Inflammatory macrophage (primary cell): ENCODE measurements at regions not wholly inside any gene's neighbourhood (a gene's known extent, or its start where the extent isn't known, plus 50 kb on each side); places are given as distances from the start of the nearest gene placed in this dataset.

Source experiments
- DNase-seq, 2 donors: peaks; one replicate each; pipeline ENCODE4 v3.0.0-alpha.2; 2020 to 2022

GRCh38 chr1:163664671-163665335, 343.0 kb downstream of the NUF2 start:
- no peak for DNase-seq

GRCh38 chr1:163668472-163668871, 346.7 kb downstream of the NUF2 start:
- DNase-seq: no peak

- no peak for DNase-seq
Measured at GRCh38 chr1:163670989-163671757, 349.4 kb downstream of the NUF2 start.

GRCh38 chr1:163672976-163673758, 351.4 kb downstream of the NUF2 start:
- DNase-seq: no peak

- no peak for DNase-seq
Measured at GRCh38 chr1:163673759-163674151, 352.0 kb downstream of the NUF2 start.

- no peak for DNase-seq
Measured at GRCh38 chr1:163674236-163674635, 352.5 kb downstream of the NUF2 start.

GRCh38 chr1:163684785-163685184, 363.0 kb downstream of the NUF2 start:
- DNase-seq: no peak

- DNase-seq: no peak
Measured at GRCh38 chr1:163692266-163692665, 370.5 kb downstream of the NUF2 start.

GRCh38 chr1:163697137-163697536, 375.4 kb downstream of the NUF2 start:
- no peak for DNase-seq

GRCh38 chr1:163701783-163702374, 380.1 kb downstream of the NUF2 start:
- no peak for DNase-seq

- DNase-seq: no peak
Measured at GRCh38 chr1:163703794-163704193, 382.0 kb downstream of the NUF2 start.

- DNase-seq: no peak
Measured at GRCh38 chr1:163706915-163707314, 385.2 kb downstream of the NUF2 start.

- DNase-seq: no peak
Measured at GRCh38 chr1:163709636-163710035, 387.9 kb downstream of the NUF2 start.

- no peak for DNase-seq
Measured at GRCh38 chr1:163712321-163712720, 390.6 kb downstream of the NUF2 start.

GRCh38 chr1:163720294-163720693, 398.5 kb downstream of the NUF2 start:
- no peak for DNase-seq

- no peak for DNase-seq
Measured at GRCh38 chr1:163725551-163725950, 403.8 kb downstream of the NUF2 start.

- DNase-seq: no peak
Measured at GRCh38 chr1:163730411-163730821, 408.7 kb downstream of the NUF2 start.

- DNase-seq: no peak
Measured at GRCh38 chr1:163737261-163737660, 415.5 kb downstream of the NUF2 start.

- DNase-seq: no peak
Measured at GRCh38 chr1:163744301-163744887, 422.6 kb downstream of the NUF2 start.

GRCh38 chr1:163745204-163745603, 423.4 kb downstream of the NUF2 start:
- DNase-seq: no peak

GRCh38 chr1:163747261-163747660, 425.5 kb downstream of the NUF2 start:
- DNase-seq: no peak

- no peak for DNase-seq
Measured at GRCh38 chr1:163747855-163748254, 426.1 kb downstream of the NUF2 start.
